HG03060 (cell line): ENCODE measurements at regions not wholly inside any gene's neighbourhood (a gene's known extent, or its start where the extent isn't known, plus 50 kb on each side); places are given as distances from the start of the nearest gene placed in this dataset.
"Not testable (repeated sequence)": the region's sequence is repeated elsewhere in the genome, so short reads cannot be mapped to it uniquely, and the experiment has no call there.

Experiments used
- ATAC-seq: cut with Tn5 transposase; IDR thresholded peaks from one replicate; pipeline ENCODE4 v1.9.1; 2021; ENCODE audit warnings: low read depth, moderate number of reproducible peaks; ENCODE audit not compliant: unreplicated experiment

GRCh38 chr1:232184561-232185530, 445.1 kb downstream of the SIPA1L2 start:
- ATAC-seq, result no peak

GRCh38 chr1:232183802-232184201, 446.1 kb downstream of the SIPA1L2 start:
- no peak for ATAC-seq

- ATAC-seq, result no peak
Observed at GRCh38 chr1:232183266-232183800, 446.6 kb downstream of the SIPA1L2 start.

GRCh38 chr1:232182236-232182635, 447.7 kb downstream of the SIPA1L2 start:
- ATAC-seq, result no peak

- no peak for ATAC-seq
Observed at GRCh38 chr1:232180779-232181136, 449.2 kb downstream of the SIPA1L2 start.

GRCh38 chr1:232179896-232180778, 449.8 kb downstream of the SIPA1L2 start:
- ATAC-seq, result no peak

GRCh38 chr1:232178191-232178590, 451.7 kb downstream of the SIPA1L2 start:
- ATAC-seq, result no peak

- ATAC-seq, result no peak
Observed at GRCh38 chr1:232177438-232177837, 452.5 kb downstream of the SIPA1L2 start.

- no peak for ATAC-seq
Observed at GRCh38 chr1:232176222-232176621, 453.7 kb downstream of the SIPA1L2 start.

- ATAC-seq, result no peak
Observed at GRCh38 chr1:232174306-232174705, 455.6 kb downstream of the SIPA1L2 start.

- ATAC-seq, result no peak
Observed at GRCh38 chr1:232172563-232172962, 457.4 kb downstream of the SIPA1L2 start.

GRCh38 chr1:232170909-232171308, 459.0 kb downstream of the SIPA1L2 start:
- ATAC-seq, result no peak

- no peak for ATAC-seq
Observed at GRCh38 chr1:232169436-232169835, 460.5 kb downstream of the SIPA1L2 start.

- ATAC-seq, result no peak
Observed at GRCh38 chr1:232168508-232168907, 461.4 kb downstream of the SIPA1L2 start.

- ATAC-seq, result no peak
Observed at GRCh38 chr1:232166942-232167341, 463.0 kb downstream of the SIPA1L2 start.

GRCh38 chr1:232164078-232164963, 465.6 kb downstream of the SIPA1L2 start:
- ATAC-seq, result no peak

GRCh38 chr1:232163533-232163932, 466.4 kb downstream of the SIPA1L2 start:
- no peak for ATAC-seq

GRCh38 chr1:232162001-232162400, 467.9 kb downstream of the SIPA1L2 start:
- no peak for ATAC-seq

GRCh38 chr1:232158558-232158957, 471.4 kb downstream of the SIPA1L2 start:
- ATAC-seq, result not testable (repeated sequence)

GRCh38 chr1:232156070-232156469, 473.9 kb downstream of the SIPA1L2 start:
- not testable (repeated sequence) for ATAC-seq
